GM19468 (cell line): ENCODE measurements at regions not wholly inside any gene's neighbourhood (a gene's known extent, or its start where the extent isn't known, plus 50 kb on each side); places are given as distances from the start of the nearest gene placed in this dataset.

Source experiments
- ATAC-seq: cut with Tn5 transposase; IDR thresholded peaks from one replicate; pipeline ENCODE4 v1.9.1; 2021; ENCODE audit warnings: mild to moderate bottlenecking, moderate library complexity, moderate number of reproducible peaks; ENCODE audit not compliant: unreplicated experiment; ENCODE audit errors: extremely low read depth

DNA sequence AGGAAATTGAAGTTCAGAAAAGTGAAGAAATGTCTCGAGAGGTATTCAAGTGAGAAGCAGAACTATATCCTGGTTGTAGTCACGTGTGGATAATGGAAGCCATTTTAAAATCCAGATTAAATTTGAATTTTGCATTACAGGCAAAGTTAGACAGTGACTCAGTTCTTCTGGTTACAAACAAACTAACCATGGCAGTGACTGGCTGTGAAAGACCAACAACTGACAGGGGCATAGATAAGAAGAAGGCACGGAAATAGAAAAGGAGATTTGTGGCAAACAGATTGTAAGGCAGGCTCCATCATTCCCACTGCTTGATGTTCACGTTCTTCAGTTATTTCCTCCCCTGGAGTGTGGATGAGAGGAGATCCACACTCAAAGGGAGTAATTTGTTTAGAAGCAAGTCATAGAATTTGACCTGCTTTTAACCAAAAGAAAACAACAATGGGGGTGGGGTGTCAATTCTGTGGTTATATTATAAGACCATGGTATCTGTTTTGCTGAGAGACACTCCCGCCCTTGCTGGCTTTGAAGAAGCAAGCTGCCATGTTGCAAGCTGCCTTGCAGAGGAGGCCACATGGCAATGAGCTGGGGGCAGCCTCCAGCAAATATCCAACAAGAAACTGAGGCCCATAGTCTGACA lies 795.3 kb downstream of the VRK1 start:
- ATAC-seq, result no peak

DNA sequence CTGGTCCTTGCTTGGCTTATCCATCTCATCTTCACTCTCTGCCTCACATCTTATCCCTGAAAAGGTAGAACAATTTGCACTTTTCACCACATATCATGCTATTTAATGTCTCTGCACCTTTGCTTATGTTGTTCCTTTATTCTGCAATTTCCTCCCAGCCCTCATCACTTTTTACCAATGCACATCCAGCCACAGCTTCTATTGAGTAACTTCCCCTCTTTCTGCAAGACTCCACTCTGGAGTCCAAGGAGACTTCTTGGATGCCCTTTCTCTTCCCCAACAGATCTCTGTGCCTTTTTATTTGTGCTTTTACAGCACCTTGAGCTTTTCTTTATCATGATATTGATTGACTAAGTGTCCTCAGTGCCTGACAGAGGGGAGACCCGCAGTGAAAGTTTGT lies 797.1 kb downstream of the VRK1 start:
- no peak for ATAC-seq

DNA sequence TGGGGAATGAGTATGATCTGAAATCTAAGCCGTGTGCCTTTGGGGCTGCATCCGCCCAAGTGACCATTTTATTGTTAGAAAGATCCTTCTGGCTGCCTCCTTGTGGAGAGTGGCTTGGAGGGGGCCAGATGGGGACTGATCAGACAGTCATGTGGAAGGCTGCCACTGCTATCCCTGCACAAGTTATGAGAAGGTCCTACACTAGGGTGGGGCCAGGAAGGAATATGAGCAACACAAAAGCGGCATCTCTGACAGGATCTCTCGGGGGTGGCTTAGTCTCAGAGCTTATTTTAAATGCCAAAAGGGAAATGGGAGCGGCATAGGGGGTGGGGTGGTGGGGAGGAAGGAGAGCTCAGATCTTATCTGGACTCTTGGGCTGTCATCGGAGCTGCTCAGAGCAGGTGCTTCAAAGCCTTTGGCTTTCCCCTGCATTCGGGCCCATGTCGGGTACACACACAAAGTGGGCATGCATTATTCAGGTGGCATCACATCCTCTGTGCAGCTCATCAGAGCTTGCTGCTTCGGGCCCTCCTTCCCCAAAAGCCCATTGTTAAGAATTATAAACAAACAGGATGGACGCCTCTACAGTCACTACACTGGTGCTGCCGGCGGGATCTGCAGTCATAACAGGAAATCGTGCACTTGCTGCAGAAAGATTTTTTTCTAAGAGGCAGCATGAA lies 805.4 kb downstream of the VRK1 start:
- ATAC-seq, result no peak

GRCh38 chr14:97603201-97603600 lies 806.0 kb downstream of the VRK1 start:
- no peak for ATAC-seq

DNA sequence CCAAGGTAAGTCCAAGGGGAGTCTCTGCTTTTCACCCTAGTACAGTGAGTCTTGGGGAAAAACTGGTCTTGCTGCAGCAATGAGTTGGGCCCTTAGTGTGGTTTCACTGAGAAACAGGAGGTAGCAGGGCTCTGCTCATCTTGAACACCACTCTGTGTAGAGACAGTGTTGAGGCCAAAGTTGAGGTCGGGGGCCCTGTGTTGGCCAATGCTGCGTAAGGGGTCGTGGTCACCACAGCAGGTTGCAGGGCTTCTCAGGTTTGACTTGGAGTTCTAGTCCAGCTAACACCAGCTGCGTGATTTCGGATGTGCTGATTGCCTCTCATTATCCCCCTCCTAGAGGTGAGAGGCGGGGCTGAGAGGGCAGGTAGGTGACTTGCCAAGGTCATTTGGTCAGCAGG lies 807.5 kb downstream of the VRK1 start:
- ATAC-seq, result no peak

- no peak for ATAC-seq
These were observed 821.2 kb downstream of the VRK1 start for GRCh38 chr14:97618401-97618800.

DNA sequence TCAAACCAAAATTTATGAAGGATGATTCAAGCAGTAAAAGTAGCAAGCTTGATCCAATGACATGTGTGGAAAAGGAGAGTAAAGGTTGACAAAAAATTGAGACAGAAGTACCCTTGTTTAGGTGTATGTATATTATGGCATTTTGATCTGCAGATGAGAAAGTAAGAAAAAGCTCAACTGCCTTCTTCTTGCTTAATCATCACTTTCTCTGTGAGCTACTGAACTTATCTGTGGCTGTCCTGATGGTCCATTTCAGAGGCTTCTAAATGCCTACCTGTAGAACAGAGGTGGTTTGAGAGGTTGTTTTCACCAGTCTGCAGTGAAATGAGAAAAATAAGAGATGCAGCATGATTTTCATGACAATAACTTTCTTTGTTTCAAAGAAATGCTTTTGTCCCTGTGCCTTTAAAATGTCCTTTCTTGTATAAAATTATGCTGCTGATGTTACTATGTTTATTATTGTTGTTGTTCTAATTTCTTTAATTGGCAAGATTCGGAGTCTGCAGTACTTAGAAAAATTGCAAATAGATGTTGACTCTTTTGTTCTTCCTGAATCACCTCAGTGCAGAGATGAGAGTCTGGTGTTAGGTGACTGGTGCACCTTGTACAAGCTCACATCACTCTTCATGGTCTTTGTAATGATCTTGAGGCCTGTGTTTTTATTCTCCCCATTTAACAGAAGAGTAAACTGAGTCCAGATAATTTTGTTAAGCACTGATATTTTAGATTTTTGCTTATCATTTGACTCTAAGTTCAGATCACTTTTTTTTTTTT lies 821.9 kb downstream of the VRK1 start:
- ATAC-seq, result no peak

- no peak for ATAC-seq
These were observed 822.9 kb downstream of the VRK1 start for GRCh38 chr14:97620066-97620465.

- no peak for ATAC-seq
These were observed 827.8 kb downstream of the VRK1 start for GRCh38 chr14:97624985-97625384.

- ATAC-seq, result no peak
These were observed 828.3 kb downstream of the VRK1 start for GRCh38 chr14:97625477-97625876.

DNA sequence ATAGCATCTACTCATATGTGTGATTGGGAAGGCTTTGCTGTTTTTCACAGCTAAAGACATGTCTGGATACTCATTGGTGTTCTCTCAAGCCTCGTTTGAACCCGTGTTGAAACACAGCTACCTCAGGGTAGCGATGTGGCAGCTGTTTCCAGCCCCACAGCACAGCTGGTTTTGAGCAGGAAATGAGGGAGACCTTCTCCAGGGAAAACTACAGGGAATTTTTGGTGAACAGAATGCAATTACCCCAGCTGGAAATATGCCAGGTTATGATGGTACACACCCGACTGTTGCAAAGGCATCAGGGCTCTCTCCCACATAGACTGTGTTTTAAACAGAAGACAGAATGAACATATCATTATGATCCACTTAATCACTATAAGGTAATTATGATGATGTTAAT lies 828.9 kb downstream of the VRK1 start:
- no peak for ATAC-seq

GRCh38 chr14:97630249-97630648 lies 833.1 kb downstream of the VRK1 start:
- no peak for ATAC-seq

DNA sequence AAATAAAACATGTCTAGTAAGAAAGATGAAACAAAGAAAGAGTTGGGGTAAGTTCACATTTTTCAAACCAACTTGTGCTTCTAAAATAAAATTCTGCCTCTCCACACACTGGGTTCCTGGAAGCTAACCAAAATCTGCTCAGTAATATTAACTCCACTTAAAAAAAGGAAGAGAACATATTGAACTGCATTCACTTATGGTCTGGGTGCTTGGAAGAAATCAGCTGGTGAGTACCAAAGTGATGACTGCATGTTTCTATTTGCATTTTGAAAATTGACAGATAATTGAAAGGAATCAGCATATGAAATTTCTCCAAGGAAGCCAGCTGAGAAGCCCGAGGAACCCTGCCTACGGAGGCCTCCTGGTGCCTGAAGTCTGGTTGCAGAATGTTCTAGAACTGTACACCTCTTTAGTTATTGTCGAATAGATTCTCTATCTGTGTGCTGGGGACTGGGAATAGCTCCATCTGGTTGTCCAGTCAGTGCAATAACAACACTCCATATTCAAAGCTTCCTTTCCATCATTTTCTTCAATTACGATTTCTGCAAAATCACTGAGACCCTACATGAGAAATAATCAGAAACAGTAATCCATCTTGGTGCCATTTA lies 836.1 kb downstream of the VRK1 start:
- ATAC-seq, result no peak

DNA sequence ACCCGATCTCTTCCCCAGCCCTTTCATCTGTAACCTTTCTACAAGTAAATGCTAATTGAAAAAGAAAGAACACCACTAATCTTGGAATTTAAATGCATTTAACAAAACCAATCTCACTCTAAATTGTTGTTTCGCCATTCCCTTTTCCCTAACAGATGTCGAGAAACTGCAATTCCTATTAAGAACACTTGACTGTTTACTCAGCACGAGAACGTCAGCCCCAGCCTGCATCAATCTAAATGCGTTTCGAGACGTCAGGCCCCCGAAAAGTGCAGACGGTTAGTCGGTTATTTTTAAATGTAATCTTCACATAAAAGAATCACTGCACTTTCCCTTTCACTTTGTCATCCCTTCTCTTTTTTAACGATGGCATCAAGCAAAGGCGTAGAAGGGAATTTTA lies 837.6 kb downstream of the VRK1 start:
- ATAC-seq, result no peak

- ATAC-seq, result no peak
These were observed 841.7 kb downstream of the VRK1 start for GRCh38 chr14:97638864-97639263.

DNA sequence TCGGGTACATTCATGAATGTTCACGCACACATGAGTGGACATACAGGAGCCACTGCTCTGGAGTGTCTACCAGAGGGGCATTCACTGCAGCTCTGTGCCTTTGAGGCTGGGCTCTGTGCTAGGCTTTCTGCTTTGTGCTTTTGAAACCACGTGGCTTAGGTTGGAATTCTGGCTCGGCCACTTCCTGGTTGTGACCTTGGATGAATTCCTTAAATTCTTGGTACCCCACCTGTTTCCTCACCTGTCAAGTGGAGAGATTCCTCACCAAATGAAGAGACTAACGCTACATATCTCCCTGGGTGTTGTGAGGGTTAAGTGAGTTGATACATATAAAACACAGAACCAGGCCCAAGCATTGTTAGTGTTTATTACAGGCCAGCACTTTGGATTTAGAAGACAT lies 842.8 kb downstream of the VRK1 start:
- ATAC-seq, result no peak

DNA sequence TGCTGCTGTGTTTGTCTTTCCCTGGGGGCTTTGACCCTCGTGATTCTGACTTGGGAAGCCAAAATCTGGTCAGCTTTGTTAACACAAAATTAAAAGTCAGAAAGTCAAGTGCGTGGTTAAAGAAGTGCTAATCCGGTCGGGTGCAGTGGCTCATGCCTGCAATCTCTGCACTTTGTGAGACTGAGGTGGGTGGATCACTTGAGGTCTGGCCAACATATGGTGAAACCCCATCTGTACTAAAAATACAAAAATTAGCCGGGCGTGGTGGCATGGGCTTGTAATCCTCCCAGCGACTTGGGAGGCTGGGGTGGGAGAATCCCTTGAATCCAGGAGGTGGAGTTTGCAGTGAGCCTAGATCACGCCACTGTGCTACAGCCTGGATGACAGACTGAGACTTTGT lies 844.6 kb downstream of the VRK1 start:
- ATAC-seq, result no peak

DNA sequence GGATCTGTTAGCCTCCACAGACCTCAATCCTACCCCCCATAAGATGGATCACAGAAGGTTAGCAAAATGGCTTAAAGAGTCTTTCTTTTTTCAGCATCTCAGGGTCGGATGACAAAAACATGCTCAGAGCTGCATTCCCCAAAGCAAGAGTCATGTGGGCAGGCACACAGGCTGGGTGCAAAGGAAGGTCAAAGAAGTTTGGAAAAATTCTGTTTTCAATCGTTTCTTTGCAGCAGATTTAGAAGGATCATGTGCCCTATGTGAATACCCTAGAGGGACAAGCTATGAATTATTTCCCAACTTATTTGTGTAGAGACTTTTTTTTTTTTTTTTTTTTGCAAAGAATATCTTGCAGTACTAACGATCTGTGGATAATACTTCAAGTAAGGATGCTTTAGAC lies 845.4 kb downstream of the VRK1 start:
- no peak for ATAC-seq

- no peak for ATAC-seq
These were observed 847.2 kb downstream of the VRK1 start for GRCh38 chr14:97644365-97644764.

GRCh38 chr14:97649752-97650151 lies 852.6 kb downstream of the VRK1 start:
- ATAC-seq, result no peak
